ENCODE measurements at regions not wholly inside any gene's neighbourhood (a gene's known extent, or its start where the extent isn't known, plus 50 kb on each side); places are given as distances from the start of the nearest gene placed in this dataset.

- H3K4me2 ChIP-seq (ENCODE audit: low read depth, low read length), result no peak overlapping the region
- no peak overlapping the region for H3K4me3 ChIP-seq (ENCODE audit: insufficient read depth, low read depth, low read length)
- no peak for TF ChIP-seq FOS (IDR thresholded peaks at IDR 0.05; ENCODE audit: low read depth, low read length)
- no peak for TF ChIP-seq MAZ (IDR thresholded peaks at IDR 0.05; ENCODE audit: borderline replicate concordance, low read depth, low read length)
- no peak for TF ChIP-seq POLR2A (IDR thresholded peaks at IDR 0.05; ENCODE audit: low read depth, low read length)
- H2BK5ac ChIP-seq (ENCODE audit: low read depth, low read length, poor library complexity, severe bottlenecking), result no peak overlapping the region
- H2BK120ac ChIP-seq (ENCODE audit: low read depth, low read length), result no peak overlapping the region
- ATAC-seq (ENCODE audit: low read depth) (no peak), DNase-seq (no peak)
- peaks cover 2% of the 10 kb centered on the region; the same call in 1 of the 2 replicates for H3K4me1 ChIP-seq (ENCODE audit: control insufficient read depth, insufficient read depth, low read length)
- no peak overlapping the region for H2AFZ ChIP-seq (replicated peaks; ENCODE audit: low read length, poor library complexity)
- no peak overlapping the region for H4K5ac ChIP-seq (ENCODE audit: low read depth, low read length)
- H4K20me1 ChIP-seq (ENCODE audit: insufficient read depth, low read length), result no peaks in the 10 kb centered on the region
- no TSS peak for BruUV-seq (replicated peaks)
- no peaks in the 10 kb centered on the region for H3K36me3 ChIP-seq (ENCODE audit: control insufficient read depth, insufficient read depth, low read length)
- no CpG with 5 or more reads among the region's 6 CpGs for WGBS, 2 experiments (ENCODE audit: extremely low coverage in 2 of 2, insufficient read length in 1 of 2)
- H3K14ac ChIP-seq (replicated peaks; ENCODE audit: low read depth, low read length), result no peak overlapping the region
- no peak overlapping the region for H3K4ac ChIP-seq (ENCODE audit: low read depth, low read length)
- no peaks in the 10 kb centered on the region for H3K9me1 ChIP-seq (ENCODE audit: insufficient read depth, low read length)
- intact Hi-C loops (cut with micrococcal nuclease), result no loop called here
- no peak overlapping the region for H4K91ac ChIP-seq (ENCODE audit: insufficient read depth, low read depth, low read length)
- CTCF ChIA-PET, result no interaction called here
- no peak overlapping the region for H3K56ac ChIP-seq (ENCODE audit: extremely low read depth, insufficient read depth, low read length)
- H2AK5ac ChIP-seq (ENCODE audit: low read depth, low read length), result no peak overlapping the region
- H3K9ac ChIP-seq (ENCODE audit: low read depth, low read length), result no peak overlapping the region
- dilution Hi-C loops (cut with HindIII; ENCODE audit: low sequenced_read_pairs, unreplicated experiment), result no loop called here
- H3K9me3 ChIP-seq (ENCODE audit: control insufficient read depth, insufficient read depth, low read length), result no peaks in the 10 kb centered on the region
- POLR2A ChIA-PET (ENCODE audit: unreplicated experiment), result no interaction called here
- no peaks in the 10 kb centered on the region for H3K27me3 ChIP-seq (ENCODE audit: control insufficient read depth, insufficient read depth, low read length)
- no peak overlapping the region for H2BK15ac ChIP-seq (ENCODE audit: low read depth, low read length)
- H3K23ac ChIP-seq (ENCODE audit: low read depth, low read length), result no peak overlapping the region
- no peak overlapping the region for H4K8ac ChIP-seq (ENCODE audit: low read depth in 2 of 2, low read length in 2 of 2)
- no peaks in the 10 kb centered on the region for H3K79me1 ChIP-seq (ENCODE audit: low read depth in 1 of 2, low read length in 2 of 2)
- H3K18ac ChIP-seq (ENCODE audit: low read depth, low read length), result no peak overlapping the region
- H2AK9ac ChIP-seq (replicated peaks; ENCODE audit: low read depth, low read length, poor library complexity), result no peak overlapping the region
- in situ Hi-C loops (cut with MboI; ENCODE audit: low sequenced_read_pairs), result no loop called here
- H2BK20ac ChIP-seq (ENCODE audit: low read depth, low read length), result no peak overlapping the region
- H3K27ac ChIP-seq (ENCODE audit: insufficient read depth, low read length), result no peak overlapping the region
Observed at GRCh38 chr13:85316506-85317025, 482.7 kb downstream of the SLITRK6 start.

Measured in IMR-90 (cell line).